Inferior parietal cortex (tissue), 1 donor: ENCODE measurements at regions not wholly inside any gene's neighbourhood (a gene's known extent, or its start where the extent isn't known, plus 50 kb on each side); places are given as distances from the start of the nearest gene placed in this dataset.
A peak's percentile ranks its signal among the peaks of the same experiment; 100 is the strongest.
"Not testable (repeated sequence)": the region's sequence is repeated elsewhere in the genome, so short reads cannot be mapped to it uniquely, and the experiment has no call there.

Experiments
- DNase-seq: peaks from one replicate; pipeline ENCODE4 v3.0.0-alpha.2; 2016; ENCODE audit errors: extremely low spot score

- DNase-seq = not testable (repeated sequence)
These were observed 57.8 kb upstream of the NBPF8 start for GRCh38 chr1:120357046-120357445.

- DNase-seq = not testable (repeated sequence)
These were observed 58.7 kb upstream of the NBPF8 start for GRCh38 chr1:120356170-120356569.

- peak; percentile 61 for DNase-seq
These were observed 60.1 kb upstream of the NBPF8 start for GRCh38 chr1:120354618-120355184.

- DNase-seq = not testable (repeated sequence)
These were observed 72.4 kb upstream of the NBPF8 start for GRCh38 chr1:120342231-120343073.

- DNase-seq = not testable (repeated sequence)
These were observed 73.1 kb upstream of the NBPF8 start for GRCh38 chr1:120341756-120342155.

- not testable (repeated sequence) for DNase-seq
These were observed 73.7 kb upstream of the NBPF8 start for GRCh38 chr1:120340838-120341751.

GRCh38 chr1:120315738-120316137, 99.1 kb upstream of the NBPF8 start:
- DNase-seq = not testable (repeated sequence)

GRCh38 chr1:120311930-120312329, 102.9 kb upstream of the NBPF8 start:
- not testable (repeated sequence) for DNase-seq

- not testable (repeated sequence) for DNase-seq
These were observed 105.8 kb upstream of the NBPF8 start for GRCh38 chr1:120308940-120309578.

GRCh38 chr1:120305046-120305445, 109.8 kb upstream of the NBPF8 start:
- DNase-seq = not testable (repeated sequence)

GRCh38 chr1:120304341-120304740, 110.5 kb upstream of the NBPF8 start:
- DNase-seq = not testable (repeated sequence)

GRCh38 chr1:120299433-120300057, 115.3 kb upstream of the NBPF8 start:
- not testable (repeated sequence) for DNase-seq

GRCh38 chr1:120298487-120298886, 116.3 kb upstream of the NBPF8 start:
- not testable (repeated sequence) for DNase-seq

GRCh38 chr1:120297345-120297953, 117.4 kb upstream of the NBPF8 start:
- not testable (repeated sequence) for DNase-seq

- DNase-seq = not testable (repeated sequence)
These were observed 113.8 kb upstream of the SEC22B start for GRCh38 chr1:120290105-120290504.

GRCh38 chr1:120289601-120290074, 113.3 kb upstream of the SEC22B start:
- DNase-seq = not testable (repeated sequence)

GRCh38 chr1:120288814-120289600, 112.7 kb upstream of the SEC22B start:
- DNase-seq = not testable (repeated sequence)

GRCh38 chr1:120288167-120288566, 111.8 kb upstream of the SEC22B start:
- DNase-seq = not testable (repeated sequence)

- not testable (repeated sequence) for DNase-seq
These were observed 106.6 kb upstream of the SEC22B start for GRCh38 chr1:120282744-120283464.
